Naive thymus-derived CD4-positive, alpha-beta T cell (primary cell): ENCODE measurements at regions not wholly inside any gene's neighbourhood (a gene's known extent, or its start where the extent isn't known, plus 50 kb on each side); places are given as distances from the start of the nearest gene placed in this dataset.
"Not testable (repeated sequence)": the region's sequence is repeated elsewhere in the genome, so short reads cannot be mapped to it uniquely, and the experiment has no call there.

ENCODE experiments used
- ATAC-seq: fragments of 150-1000 bp; cut with Tn5 transposase; 2 replicates; pipeline ENCODE4 v1.10.0; 2021; ENCODE audit warnings: mild to moderate bottlenecking, moderate library complexity
- CTCF ChIA-PET: fragments of 350-600 bp; sonication (Branson Sonifier 250); formaldehyde crosslinking; loops from one replicate; lab custom pipeline; 2021; ENCODE audit warnings: antibody characterized with exemption; lab: Charles Lee
- POLR2A ChIA-PET: fragments of 350-600 bp; sonication (Branson Sonifier 250); formaldehyde crosslinking; loops from one replicate; lab custom pipeline; 2021; ENCODE audit warnings: antibody characterized with exemption, inconsistent platforms; lab: Charles Lee
- DNase-seq, 9 donors: peaks; one replicate each; pipeline versions ENCODE4 v3.0.0 to v3.0.0-alpha.2; 2020 to 2022; ENCODE audit warnings: mixed read lengths in 1 of 9
- H3K27ac ChIP-seq: one replicate; pipeline ENCODE4 v1.7.0; 2013; ENCODE audit warnings: mild to moderate bottlenecking, low read depth, low read length, moderate library complexity
- H3K27me3 ChIP-seq, 2 donors: one replicate each; pipeline ENCODE4 v1.7.0; 2013; ENCODE audit warnings: low read length in 2 of 2, mild to moderate bottlenecking in 2 of 2, moderate library complexity in 2 of 2; ENCODE audit not compliant: control insufficient read depth in 2 of 2, insufficient read depth in 2 of 2
- H3K36me3 ChIP-seq, 3 experiments: 1 replicate in 2 of 3; 2 replicates in 1 of 3; pipeline ENCODE4 v1.7.0; 2013; ENCODE audit warnings: low read length in 3 of 3, mild to moderate bottlenecking in 3 of 3, moderate library complexity in 1 of 3; ENCODE audit not compliant: insufficient read depth in 3 of 3, control insufficient read depth in 2 of 3
- H3K4me1 ChIP-seq, 2 donors: one replicate each; pipeline ENCODE4 v1.7.0; 2013; ENCODE audit warnings: low read length in 2 of 2, mild to moderate bottlenecking in 2 of 2, moderate library complexity in 1 of 2; ENCODE audit not compliant: control insufficient read depth in 2 of 2, insufficient read depth in 2 of 2
- H3K4me3 ChIP-seq: 2 replicates; pipeline ENCODE4 v1.7.0; 2013; ENCODE audit warnings: mild to moderate bottlenecking, low read length
- H3K9me3 ChIP-seq, 3 experiments: 1 replicate in 2 of 3; 2 replicates in 1 of 3; pipeline ENCODE4 v1.7.0; 2013; ENCODE audit warnings: low read length in 3 of 3; ENCODE audit not compliant: control insufficient read depth in 2 of 3
- H3K27ac Mint-ChIP-seq, 9 donors: one replicate each; pipeline ENCODE4 v1.8.0; 2020 to 2022; ENCODE audit warnings: mixed read lengths in 9 of 9, mild to moderate bottlenecking in 8 of 9, moderate library complexity in 5 of 9, inconsistent platforms in 2 of 9
- H3K27me3 Mint-ChIP-seq, 5 donors: one replicate each; pipeline ENCODE4 v1.8.0; 2021 to 2022; ENCODE audit warnings: mixed read lengths in 5 of 5, mild to moderate bottlenecking in 1 of 5
- H3K36me3 Mint-ChIP-seq, 5 donors: one replicate each; pipeline ENCODE4 v1.8.0; 2020 to 2022; ENCODE audit warnings: mixed read lengths in 5 of 5, mild to moderate bottlenecking in 3 of 5, inconsistent platforms in 1 of 5
- H3K4me1 Mint-ChIP-seq, 7 donors: one replicate each; pipeline ENCODE4 v1.8.0; 2020 to 2022; ENCODE audit warnings: mixed read lengths in 7 of 7, mild to moderate bottlenecking in 3 of 7, inconsistent platforms in 1 of 7
- H3K4me3 Mint-ChIP-seq, 10 donors: one replicate each; pipeline ENCODE4 v1.8.0; 2020 to 2022; ENCODE audit warnings: mild to moderate bottlenecking in 10 of 10, mixed read lengths in 10 of 10, moderate library complexity in 6 of 10, inconsistent platforms in 2 of 10
- H3K9me3 Mint-ChIP-seq, 11 donors: one replicate each; pipeline ENCODE4 v1.8.0; 2020 to 2022; ENCODE audit warnings: mixed read lengths in 11 of 11, mild to moderate bottlenecking in 4 of 11, inconsistent platforms in 1 of 11, moderate library complexity in 1 of 11
- intact Hi-C, 2 donors: fragments of 100-400 bp; cut with micrococcal nuclease; formaldehyde crosslinking; loops; one replicate each; pipeline ENCODE4 v1.15.1; 2023

DNA sequence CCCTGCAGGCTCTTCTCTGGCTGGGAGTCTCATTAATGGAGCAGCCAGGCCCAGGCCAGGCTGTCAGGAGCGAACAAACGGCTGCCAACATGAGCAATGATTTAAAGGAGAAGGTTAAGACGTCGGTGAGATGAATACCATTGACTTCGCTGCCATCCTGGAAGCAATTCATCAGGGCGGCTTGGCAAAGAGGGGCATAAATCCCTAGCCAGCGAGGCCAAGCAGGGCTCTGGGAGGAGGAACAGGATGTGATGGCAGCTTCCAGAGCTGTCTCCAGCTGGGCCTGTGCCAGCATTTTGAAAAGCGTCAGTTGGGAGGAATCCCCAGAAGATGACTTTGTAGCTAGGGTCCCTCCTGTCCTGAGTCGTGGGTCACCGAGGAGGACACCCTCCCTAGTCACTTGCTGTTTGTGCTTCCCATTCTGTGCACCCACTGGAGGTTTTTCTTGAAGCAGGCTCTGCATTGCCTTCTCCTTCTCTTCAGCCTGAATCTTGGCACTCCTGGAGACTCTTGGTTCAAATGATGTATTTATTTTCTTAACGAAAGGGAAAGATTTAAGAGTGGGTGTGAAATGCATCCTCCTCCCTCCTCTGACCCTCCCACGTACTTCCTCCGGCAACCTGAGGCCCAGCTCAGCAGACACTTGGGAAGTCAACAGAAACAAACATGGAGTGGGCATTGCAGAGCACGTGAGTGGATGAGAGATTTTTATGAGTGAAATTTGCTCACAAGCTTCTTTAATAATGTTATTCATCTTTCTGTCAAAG, 476.3 kb upstream of the CADM1 start:
- H3K27me3 Mint-ChIP-seq, result peaks cover 8 to 24% (median 19%) of the 10 kb centered on the region in 5 donors
- DNase-seq (no peak), ATAC-seq (no peak)
- H3K27ac ChIP-seq, result no peak overlapping the region
- peak overlapping the region in 1 of 10 donors; percentile 3 for H3K4me3 Mint-ChIP-seq
- H3K36me3 ChIP-seq, result no peaks in the 10 kb centered on the region
- no peak overlapping the region for H3K4me3 ChIP-seq
- H3K9me3 Mint-ChIP-seq, result peaks cover 0 to 17% (median 0%) of the 10 kb centered on the region in 11 donors
- H3K9me3 ChIP-seq, result no peaks in the 10 kb centered on the region
- peaks cover 0 to 4% (median 0%) of the 10 kb centered on the region in 7 donors for H3K4me1 Mint-ChIP-seq
- no peaks in the 10 kb centered on the region for H3K36me3 Mint-ChIP-seq
- H3K4me1 ChIP-seq, result no peaks in the 10 kb centered on the region
- H3K27ac Mint-ChIP-seq, result no peak overlapping the region
- intact Hi-C loops, result no loop called here
- CTCF ChIA-PET, result no interaction called here
- POLR2A ChIA-PET, result no interaction called here
- H3K27me3 ChIP-seq, result no peaks in the 10 kb centered on the region

GRCh38 chr11:115974703-115975102, 470.5 kb upstream of the CADM1 start:
- peaks cover 0 to 17% (median 3%) of the 10 kb centered on the region in 11 donors for H3K9me3 Mint-ChIP-seq
- peaks cover 0 to 4% (median 0%) of the 10 kb centered on the region in 5 donors for H3K36me3 Mint-ChIP-seq
- CTCF ChIA-PET, result interaction anchor here (1.1 kb wide), 1 partner anchor 90 kb away, joined by 3 read pairs; no protein-coding TSS in a partner anchor
- no peaks in the 10 kb centered on the region for H3K4me1 ChIP-seq
- H3K27me3 ChIP-seq, result no peaks in the 10 kb centered on the region
- H3K27ac Mint-ChIP-seq, result no peak overlapping the region
- H3K4me1 Mint-ChIP-seq, result peaks cover 0 to 10% (median 0%) of the 10 kb centered on the region in 7 donors
- no peak overlapping the region for H3K4me3 Mint-ChIP-seq
- no peak overlapping the region for H3K4me3 ChIP-seq
- DNase-seq (no peak), ATAC-seq (no peak)
- H3K9me3 ChIP-seq, result no peaks in the 10 kb centered on the region
- H3K27me3 Mint-ChIP-seq, result peaks cover 17 to 35% (median 31%) of the 10 kb centered on the region in 5 donors
- intact Hi-C loops, result no loop called here
- POLR2A ChIA-PET, result no interaction called here
- no peak overlapping the region for H3K27ac ChIP-seq
- H3K36me3 ChIP-seq, result no peaks in the 10 kb centered on the region

DNA sequence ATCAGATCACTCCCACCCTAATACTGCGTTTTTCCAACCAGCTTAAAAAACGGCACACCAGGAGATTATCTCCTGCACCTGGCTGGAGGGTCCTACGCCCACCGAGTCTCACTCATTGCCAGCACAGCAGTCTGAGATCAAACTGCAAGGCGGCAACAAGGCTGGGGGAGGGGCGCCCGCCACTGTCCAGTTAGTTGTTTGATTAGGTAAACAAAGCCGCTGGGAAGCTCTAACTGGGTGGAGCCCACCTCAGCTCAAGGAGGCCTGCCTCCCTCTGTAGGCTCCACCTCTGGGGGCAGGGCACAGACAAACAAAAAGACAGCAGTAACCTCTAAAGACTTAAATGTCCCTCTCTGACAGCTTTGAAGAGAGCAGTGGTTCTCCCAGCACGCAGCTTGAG, 463.0 kb upstream of the CADM1 start:
- H3K36me3 ChIP-seq, H3K9me3 ChIP-seq, H3K4me3 Mint-ChIP-seq, ATAC-seq, H3K36me3 Mint-ChIP-seq, CTCF ChIA-PET, H3K27ac Mint-ChIP-seq, H3K4me3 ChIP-seq, H3K27ac ChIP-seq, DNase-seq, POLR2A ChIA-PET, H3K27me3 ChIP-seq, intact Hi-C loops, H3K4me1 ChIP-seq, H3K4me1 Mint-ChIP-seq: not testable (repeated sequence)
- peaks cover 0 to 15% (median 3%) of the 10 kb centered on the region in 11 donors for H3K9me3 Mint-ChIP-seq
- H3K27me3 Mint-ChIP-seq, result peaks cover 0 to 10% (median 0%) of the 10 kb centered on the region in 5 donors

GRCh38 chr11:115965767-115966504, 461.7 kb upstream of the CADM1 start:
- no peak overlapping the region for H3K4me3 ChIP-seq
- Mint-ChIP-seq H3K4me3 (no peak overlapping the region), H3K36me3 (no peaks in the 10 kb centered on the region), H3K4me1 (no peaks in the 10 kb centered on the region), H3K27ac (no peak overlapping the region), H3K27me3 (peaks cover 0 to 14% (median 0%) of the 10 kb centered on the region in 5 donors), H3K9me3 (peaks cover 0 to 15% (median 3%) of the 10 kb centered on the region in 11 donors)
- DNase-seq (no peak), ATAC-seq (no peak)
- H3K36me3 ChIP-seq, result no peaks in the 10 kb centered on the region
- intact Hi-C loops, result no loop called here
- CTCF ChIA-PET, result no interaction called here
- H3K4me1 ChIP-seq, result no peaks in the 10 kb centered on the region
- POLR2A ChIA-PET, result no interaction called here
- H3K9me3 ChIP-seq, result no peaks in the 10 kb centered on the region
- H3K27me3 ChIP-seq, result no peaks in the 10 kb centered on the region
- H3K27ac ChIP-seq, result no peak overlapping the region

DNA sequence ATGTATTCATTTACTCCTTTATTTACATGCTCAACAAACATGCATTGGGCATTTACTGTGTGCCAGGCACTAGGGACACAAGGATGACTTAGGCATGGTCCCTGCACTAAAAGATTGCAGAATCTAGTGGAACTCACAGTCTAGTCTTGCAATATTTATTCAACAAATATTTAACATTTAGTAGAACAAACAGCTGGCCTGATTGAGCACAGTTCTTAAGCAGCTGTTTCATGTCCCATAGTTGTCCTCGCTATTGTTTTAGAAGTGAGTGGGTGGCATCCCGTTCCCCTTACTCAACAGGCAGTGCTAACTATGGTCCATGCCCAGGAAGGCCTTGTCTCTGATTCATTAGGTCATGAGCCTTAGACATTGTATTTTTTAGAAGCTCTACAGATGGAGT, 459.9 kb upstream of the CADM1 start:
- H3K36me3 ChIP-seq, result no peaks in the 10 kb centered on the region
- no peaks in the 10 kb centered on the region for H3K4me1 Mint-ChIP-seq
- no peak for DNase-seq
- CTCF ChIA-PET, result no interaction called here
- POLR2A ChIA-PET, result no interaction called here
- H3K27me3 ChIP-seq, result no peaks in the 10 kb centered on the region
- H3K9me3 Mint-ChIP-seq, result peaks cover 0 to 3% (median 0%) of the 10 kb centered on the region in 11 donors
- no peak overlapping the region for H3K4me3 Mint-ChIP-seq
- H3K27ac ChIP-seq, result no peak overlapping the region
- intact Hi-C loops, result no loop called here
- H3K9me3 ChIP-seq, result no peaks in the 10 kb centered on the region
- H3K36me3 Mint-ChIP-seq, result no peaks in the 10 kb centered on the region
- no peak overlapping the region for H3K27ac Mint-ChIP-seq
- no peaks in the 10 kb centered on the region for H3K4me1 ChIP-seq
- H3K4me3 ChIP-seq, result no peak overlapping the region
- peaks cover 0 to 18% (median 0%) of the 10 kb centered on the region in 5 donors for H3K27me3 Mint-ChIP-seq
- no peak for ATAC-seq

DNA sequence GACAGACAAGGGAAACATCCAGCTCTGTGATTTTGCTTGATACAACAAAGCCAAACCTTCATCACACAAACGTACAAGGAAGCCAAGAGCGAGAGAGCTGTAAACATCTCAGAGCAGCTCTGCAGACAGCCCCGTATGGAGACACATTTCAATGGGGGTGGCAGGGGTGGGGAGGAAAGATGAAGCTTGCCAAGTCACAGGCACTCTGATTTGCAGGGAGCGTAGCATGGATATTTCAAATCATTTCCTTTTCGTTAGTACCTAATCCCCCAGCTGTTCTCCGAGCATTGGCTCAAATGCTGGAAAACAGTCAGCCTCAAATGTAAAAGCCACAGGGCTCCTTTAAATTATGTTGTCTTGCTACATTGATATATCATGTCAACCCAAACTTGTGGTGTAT, 458.9 kb upstream of the CADM1 start:
- POLR2A ChIA-PET, result no interaction called here
- Histone ChIP-seq H3K4me3 (no peak overlapping the region), H3K27me3 (no peaks in the 10 kb centered on the region), H3K27ac (no peak overlapping the region), H3K9me3 (no peaks in the 10 kb centered on the region), H3K36me3 (no peaks in the 10 kb centered on the region), H3K4me1 (no peaks in the 10 kb centered on the region)
- no peak overlapping the region for H3K27ac Mint-ChIP-seq
- no peaks in the 10 kb centered on the region for H3K36me3 Mint-ChIP-seq
- H3K4me1 Mint-ChIP-seq, result no peaks in the 10 kb centered on the region
- CTCF ChIA-PET, result no interaction called here
- intact Hi-C loops, result no loop called here
- H3K9me3 Mint-ChIP-seq, result peaks cover 0 to 4% (median 0%) of the 10 kb centered on the region in 11 donors
- no peak overlapping the region for H3K4me3 Mint-ChIP-seq
- peaks cover 0 to 20% (median 0%) of the 10 kb centered on the region in 5 donors for H3K27me3 Mint-ChIP-seq
- no peak for DNase-seq
- ATAC-seq, result no peak
